ENCODE measurements at regions not wholly inside any gene's neighbourhood (a gene's known extent, or its start where the extent isn't known, plus 50 kb on each side); places are given as distances from the start of the nearest gene placed in this dataset.

DNA sequence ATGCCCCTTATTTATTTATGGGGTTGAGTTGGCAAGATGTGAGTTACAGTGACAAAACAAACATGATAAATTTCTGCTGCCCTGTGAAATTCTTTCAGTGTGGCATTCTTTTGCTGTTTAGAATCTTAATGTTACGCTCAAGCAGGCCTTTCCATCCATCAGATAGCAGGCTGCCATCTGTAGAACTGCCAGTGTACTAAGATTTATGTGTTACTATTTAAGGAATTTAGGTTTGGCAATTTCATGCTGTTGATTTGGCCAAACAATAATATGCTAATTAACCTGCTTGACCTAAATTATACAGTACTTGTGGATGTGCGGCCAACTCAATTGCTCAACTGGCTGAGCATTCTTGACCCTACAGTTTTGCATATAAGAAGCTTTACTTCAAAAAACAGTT is 477.7 kb upstream of the TPK1 start:
- Mint-ChIP-seq H3K4me3 (no peak overlapping the region), H3K36me3 (ENCODE audit: low read depth) (no peaks in the 10 kb centered on the region), H3K4me1 (ENCODE audit: low read depth) (no peaks in the 10 kb centered on the region), H3K9me3 (peaks cover 31% of the 10 kb centered on the region), H3K27me3 (ENCODE audit: insufficient read depth) (no peaks in the 10 kb centered on the region), H3K27ac (no peak overlapping the region)
- DNase-seq, result no peak
- TF ChIP-seq, protein P1, sequence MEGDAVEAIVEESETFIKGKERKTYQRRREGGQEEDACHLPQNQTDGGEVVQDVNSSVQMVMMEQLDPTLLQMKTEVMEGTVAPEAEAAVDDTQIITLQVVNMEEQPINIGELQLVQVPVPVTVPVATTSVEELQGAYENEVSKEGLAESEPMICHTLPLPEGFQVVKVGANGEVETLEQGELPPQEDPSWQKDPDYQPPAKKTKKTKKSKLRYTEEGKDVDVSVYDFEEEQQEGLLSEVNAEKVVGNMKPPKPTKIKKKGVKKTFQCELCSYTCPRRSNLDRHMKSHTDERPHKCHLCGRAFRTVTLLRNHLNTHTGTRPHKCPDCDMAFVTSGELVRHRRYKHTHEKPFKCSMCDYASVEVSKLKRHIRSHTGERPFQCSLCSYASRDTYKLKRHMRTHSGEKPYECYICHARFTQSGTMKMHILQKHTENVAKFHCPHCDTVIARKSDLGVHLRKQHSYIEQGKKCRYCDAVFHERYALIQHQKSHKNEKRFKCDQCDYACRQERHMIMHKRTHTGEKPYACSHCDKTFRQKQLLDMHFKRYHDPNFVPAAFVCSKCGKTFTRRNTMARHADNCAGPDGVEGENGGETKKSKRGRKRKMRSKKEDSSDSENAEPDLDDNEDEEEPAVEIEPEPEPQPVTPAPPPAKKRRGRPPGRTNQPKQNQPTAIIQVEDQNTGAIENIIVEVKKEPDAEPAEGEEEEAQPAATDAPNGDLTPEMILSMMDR (IDR thresholded peaks at IDR 0.05), result no peak

GRCh38 chr7:145293754-145294153 is 457.9 kb upstream of the TPK1 start:
- H3K4me3 Mint-ChIP-seq, result no peak overlapping the region
- H3K4me1 Mint-ChIP-seq (ENCODE audit: low read depth), result no peaks in the 10 kb centered on the region
- no peak overlapping the region for H3K27ac Mint-ChIP-seq
- no peak for DNase-seq
- TF ChIP-seq, protein P1 (IDR thresholded peaks at IDR 0.05), result no peak
- peaks cover 61% of the 10 kb centered on the region for H3K9me3 Mint-ChIP-seq
- no peaks in the 10 kb centered on the region for H3K27me3 Mint-ChIP-seq (ENCODE audit: insufficient read depth)
- no peaks in the 10 kb centered on the region for H3K36me3 Mint-ChIP-seq (ENCODE audit: low read depth)

DNA sequence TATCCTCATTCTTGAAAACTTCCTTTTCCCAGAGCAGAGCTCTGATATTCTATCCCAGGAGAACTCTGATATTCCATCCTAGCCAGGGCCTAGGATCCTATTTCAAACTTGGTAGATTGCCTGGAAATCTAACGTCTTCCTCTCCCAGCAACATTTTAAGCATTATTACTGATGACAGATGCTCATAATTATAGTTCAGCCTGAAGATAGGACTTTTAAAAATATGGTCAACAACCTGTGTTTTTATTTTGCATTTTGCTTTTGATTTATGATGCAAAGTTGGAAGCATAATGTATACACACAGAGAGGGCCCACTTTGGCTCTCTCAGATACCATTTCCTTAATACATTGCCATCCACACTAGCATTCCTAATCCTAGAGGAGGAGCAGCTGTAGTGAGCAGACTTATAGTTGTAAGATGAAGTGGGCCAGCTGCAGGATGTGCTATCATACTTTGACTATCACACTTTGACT is 457.4 kb upstream of the TPK1 start:
- no peak for DNase-seq
- no peaks in the 10 kb centered on the region for H3K36me3 Mint-ChIP-seq (ENCODE audit: low read depth)
- no peak overlapping the region for H3K27ac Mint-ChIP-seq
- no peaks in the 10 kb centered on the region for H3K4me1 Mint-ChIP-seq (ENCODE audit: low read depth)
- TF ChIP-seq, protein P1 (IDR thresholded peaks at IDR 0.05), result no peak
- H3K9me3 Mint-ChIP-seq, result peaks cover 59% of the 10 kb centered on the region
- H3K4me3 Mint-ChIP-seq, result no peak overlapping the region
- no peaks in the 10 kb centered on the region for H3K27me3 Mint-ChIP-seq (ENCODE audit: insufficient read depth)

GRCh38 chr7:145289384-145289783 is 453.5 kb upstream of the TPK1 start:
- 0 out of 2 replicates have a peak, but pooled peaks cover 4% of the 10 kb centered on the region for H3K36me3 Mint-ChIP-seq (ENCODE audit: low read depth)
- TF ChIP-seq, protein P1 (IDR thresholded peaks at IDR 0.05), result no peak
- H3K27me3 Mint-ChIP-seq (ENCODE audit: insufficient read depth), result no peaks in the 10 kb centered on the region
- H3K4me3 Mint-ChIP-seq, result no peak overlapping the region
- no peaks in the 10 kb centered on the region for H3K4me1 Mint-ChIP-seq (ENCODE audit: low read depth)
- no peak overlapping the region for H3K27ac Mint-ChIP-seq
- H3K9me3 Mint-ChIP-seq, result peaks cover 41% of the 10 kb centered on the region
- no peak for DNase-seq

GRCh38 chr7:145276118-145276517 is 440.3 kb upstream of the TPK1 start:
- Mint-ChIP-seq H3K27me3 (ENCODE audit: insufficient read depth) (no peaks in the 10 kb centered on the region), H3K36me3 (ENCODE audit: low read depth) (no peaks in the 10 kb centered on the region), H3K4me3 (no peak overlapping the region), H3K9me3 (peaks cover 69% of the 10 kb centered on the region), H3K4me1 (ENCODE audit: low read depth) (no peaks in the 10 kb centered on the region), H3K27ac (no peak overlapping the region)
- TF ChIP-seq, protein P1 (IDR thresholded peaks at IDR 0.05), result no peak
- no peak for DNase-seq

All from HFFc6 (cell line).